ENCODE measurements at regions not wholly inside any gene's neighbourhood (a gene's known extent, or its start where the extent isn't known, plus 50 kb on each side); places are given as distances from the start of the nearest gene placed in this dataset.

- H2BK120ac ChIP-seq (ENCODE audit: low read depth, low read length): no peak overlapping the region
- in situ Hi-C loops (cut with MboI; ENCODE audit: low sequenced_read_pairs) (no loop called here), dilution Hi-C loops (cut with HindIII; ENCODE audit: low sequenced_read_pairs, unreplicated experiment) (no loop called here), intact Hi-C loops (cut with micrococcal nuclease) (no loop called here)
- no peak overlapping the region for H3K23ac ChIP-seq (ENCODE audit: low read depth, low read length)
- CTCF ChIA-PET: no interaction called here
- no peak for ATAC-seq (ENCODE audit: low read depth)
- H3K9ac ChIP-seq (ENCODE audit: low read depth, low read length): no peak overlapping the region
- no peaks in the 10 kb centered on the region for H3K79me1 ChIP-seq (ENCODE audit: low read depth in 1 of 2, low read length in 2 of 2)
- H3K4me3 ChIP-seq (ENCODE audit: insufficient read depth, low read depth, low read length): no peak overlapping the region
- no peaks in the 10 kb centered on the region for H3K9me3 ChIP-seq (ENCODE audit: control insufficient read depth, insufficient read depth, low read length)
- H2BK20ac ChIP-seq (ENCODE audit: low read depth, low read length): no peak overlapping the region
- no peaks in the 10 kb centered on the region; the same call in 1 of the 2 replicates for H3K27me3 ChIP-seq (ENCODE audit: control insufficient read depth, insufficient read depth, low read length)
- H3K27ac ChIP-seq (ENCODE audit: insufficient read depth, low read length): no peak overlapping the region
- H3K4ac ChIP-seq (ENCODE audit: low read depth, low read length): no peak overlapping the region
- no peak overlapping the region for H4K5ac ChIP-seq (ENCODE audit: low read depth, low read length)
- no peaks in the 10 kb centered on the region for H4K20me1 ChIP-seq (ENCODE audit: insufficient read depth, low read length)
- no peak overlapping the region for H2BK15ac ChIP-seq (ENCODE audit: low read depth, low read length)
- H2AFZ ChIP-seq (replicated peaks; ENCODE audit: low read length, poor library complexity): no peak overlapping the region
- H2AK5ac ChIP-seq (ENCODE audit: low read depth, low read length): no peak overlapping the region
- BruUV-seq (replicated peaks): no TSS peak
- POLR2A ChIA-PET (ENCODE audit: unreplicated experiment): no interaction called here
- H3K14ac ChIP-seq (replicated peaks; ENCODE audit: low read depth, low read length): no peak overlapping the region
- 57% methylated on average over 2 of the region's 5 CpGs; no CpG with 5 or more reads in 1 of the 2 experiments for WGBS, 2 experiments (ENCODE audit: extremely low coverage in 2 of 2, insufficient read length in 1 of 2)
- TF ChIP-seq RAD21 (IDR thresholded peaks at IDR 0.05; ENCODE audit: low read length) (no peak), MAZ (IDR thresholded peaks at IDR 0.05; ENCODE audit: borderline replicate concordance, low read depth, low read length) (no peak), CTCF (conservative IDR thresholded peaks at IDR 0.05; ENCODE audit: low read depth, low read length) (no peak), CEBPB (IDR thresholded peaks at IDR 0.05; ENCODE audit: low read depth, low read length) (no peak), CHD1 (IDR thresholded peaks at IDR 0.05; ENCODE audit: low read depth, low read length) (no peak), MAFK (IDR thresholded peaks at IDR 0.05; ENCODE audit: low read depth, low read length) (no peak)
- no peak overlapping the region for H2AK9ac ChIP-seq (replicated peaks; ENCODE audit: low read depth, low read length, poor library complexity)
- no peaks in the 10 kb centered on the region for H3K4me1 ChIP-seq (ENCODE audit: control insufficient read depth, insufficient read depth, low read length)
- H2BK5ac ChIP-seq (ENCODE audit: low read depth, low read length, poor library complexity, severe bottlenecking): no peak overlapping the region
- no peak overlapping the region for H4K8ac ChIP-seq (ENCODE audit: low read depth in 2 of 2, low read length in 2 of 2)
- H3K18ac ChIP-seq (ENCODE audit: low read depth, low read length): no peak overlapping the region
- no peaks in the 10 kb centered on the region for H3K36me3 ChIP-seq (ENCODE audit: control insufficient read depth, insufficient read depth, low read length)
- H4K91ac ChIP-seq (ENCODE audit: insufficient read depth, low read depth, low read length): no peak overlapping the region
- DNase-seq: no peak
- H3K56ac ChIP-seq (ENCODE audit: extremely low read depth, insufficient read depth, low read length): no peak overlapping the region
- H3K4me2 ChIP-seq (ENCODE audit: low read depth, low read length): no peak overlapping the region
- H3K9me1 ChIP-seq (ENCODE audit: insufficient read depth, low read length): no peaks in the 10 kb centered on the region; the same call in 1 of the 2 replicates
Measured at GRCh38 chr2:23211987-23212583, 172.9 kb upstream of the KLHL29 start.

Measured in IMR-90 (cell line).